Testis (tissue), 2 donors: ENCODE measurements at regions not wholly inside any gene's neighbourhood (a gene's known extent, or its start where the extent isn't known, plus 50 kb on each side); places are given as distances from the start of the nearest gene placed in this dataset.

Experiments
- DNase-seq: peaks from one replicate; pipeline ENCODE4 v3.0.0-alpha.2; 2019
- H3K27ac ChIP-seq, 2 donors: fragments of 200-600 bp; sonication (generic); one replicate each; pipeline ENCODE4 v1.5.1; 2019
- H3K27me3 ChIP-seq: fragments of 200-600 bp; sonication (generic); one replicate; pipeline ENCODE4 v1.5.1; 2019
- H3K36me3 ChIP-seq: fragments of 200-600 bp; sonication (generic); one replicate; pipeline ENCODE4 v1.5.1; 2017; ENCODE audit warnings: low read depth; ENCODE audit errors: missing control alignments
- H3K4me1 ChIP-seq: fragments of 200-600 bp; sonication (generic); one replicate; pipeline ENCODE4 v1.5.1; 2019
- H3K4me3 ChIP-seq, 2 donors: fragments of 200-600 bp; sonication (generic); one replicate each; pipeline ENCODE4 v1.5.1; 2017 to 2019
- H3K9me3 ChIP-seq: fragments of 200-600 bp; sonication (generic); one replicate; pipeline ENCODE4 v1.5.1; 2017
- POLR2A ChIP-seq: fragments of 450-650 bp; IDR thresholded peaks from one replicate; pipeline ENCODE4 v1.6.1; 2017; ENCODE audit warnings: antibody characterized with exemption, mild to moderate bottlenecking, moderate library complexity
- WGBS, 2 donors: methylation state at CpG; one replicate each; pipeline ENCODE4 v1.1.5; 2018; 5-methylcytosine and 5-hydroxymethylcytosine counted together
- intact Hi-C: fragments of 100-400 bp; cut with DNase I; formaldehyde crosslinking; loops from one replicate; pipeline ENCODE4 v1.15.1; 2023; ENCODE audit warnings: low total_unique reads
- TF ChIP-seq, protein P1 (sequence below), 3 experiments: fragments of 450-650 bp in 2 of 3; fragments of 200-600 bp in 1 of 3; sonication (generic) in 1 of 3; IDR thresholded peaks; one replicate each; pipeline ENCODE4 v1.5.1; 2016 to 2019; ENCODE audit warnings: antibody characterized with exemption in 3 of 3, mild to moderate bottlenecking in 2 of 3, moderate library complexity in 1 of 3

GRCh38 chr9:14027116-14027800 is 286.7 kb downstream of the NFIB start:
- intact Hi-C loops, result no loop called here
- H3K4me3 ChIP-seq, result no peak overlapping the region
- no peak for TF ChIP-seq POLR2A
- TF ChIP-seq, protein P1, sequence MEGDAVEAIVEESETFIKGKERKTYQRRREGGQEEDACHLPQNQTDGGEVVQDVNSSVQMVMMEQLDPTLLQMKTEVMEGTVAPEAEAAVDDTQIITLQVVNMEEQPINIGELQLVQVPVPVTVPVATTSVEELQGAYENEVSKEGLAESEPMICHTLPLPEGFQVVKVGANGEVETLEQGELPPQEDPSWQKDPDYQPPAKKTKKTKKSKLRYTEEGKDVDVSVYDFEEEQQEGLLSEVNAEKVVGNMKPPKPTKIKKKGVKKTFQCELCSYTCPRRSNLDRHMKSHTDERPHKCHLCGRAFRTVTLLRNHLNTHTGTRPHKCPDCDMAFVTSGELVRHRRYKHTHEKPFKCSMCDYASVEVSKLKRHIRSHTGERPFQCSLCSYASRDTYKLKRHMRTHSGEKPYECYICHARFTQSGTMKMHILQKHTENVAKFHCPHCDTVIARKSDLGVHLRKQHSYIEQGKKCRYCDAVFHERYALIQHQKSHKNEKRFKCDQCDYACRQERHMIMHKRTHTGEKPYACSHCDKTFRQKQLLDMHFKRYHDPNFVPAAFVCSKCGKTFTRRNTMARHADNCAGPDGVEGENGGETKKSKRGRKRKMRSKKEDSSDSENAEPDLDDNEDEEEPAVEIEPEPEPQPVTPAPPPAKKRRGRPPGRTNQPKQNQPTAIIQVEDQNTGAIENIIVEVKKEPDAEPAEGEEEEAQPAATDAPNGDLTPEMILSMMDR (IDR thresholded peaks at IDR 0.05), result no peak
- WGBS, 2 donors, result 47 to 53% methylated on average over 4 of the region's 4 CpGs
- no peaks in the 10 kb centered on the region for H3K9me3 ChIP-seq
- no peak overlapping the region for H3K27ac ChIP-seq
- no peaks in the 10 kb centered on the region for H3K27me3 ChIP-seq
- H3K36me3 ChIP-seq, result no peaks in the 10 kb centered on the region
- H3K4me1 ChIP-seq, result peaks cover 5% of the 10 kb centered on the region
- no peak for DNase-seq

GRCh38 chr9:14025741-14026140 is 288.2 kb downstream of the NFIB start:
- TF ChIP-seq POLR2A, result no peak
- TF ChIP-seq, protein P1 (IDR thresholded peaks at IDR 0.05), result no peak
- DNase-seq, result no peak
- no peak overlapping the region for H3K4me3 ChIP-seq
- 43 to 47% methylated on average over 2 of the region's 2 CpGs for WGBS, 2 donors
- no peaks in the 10 kb centered on the region for H3K4me1 ChIP-seq
- H3K9me3 ChIP-seq, result no peaks in the 10 kb centered on the region
- no peak overlapping the region for H3K27ac ChIP-seq
- no peaks in the 10 kb centered on the region for H3K27me3 ChIP-seq
- no peaks in the 10 kb centered on the region for H3K36me3 ChIP-seq
- intact Hi-C loops, result no loop called here

GRCh38 chr9:14023285-14023684 is 290.7 kb downstream of the NFIB start:
- Histone ChIP-seq H3K36me3 (no peaks in the 10 kb centered on the region), H3K27me3 (no peaks in the 10 kb centered on the region), H3K9me3 (no peaks in the 10 kb centered on the region), H3K4me1 (no peaks in the 10 kb centered on the region), H3K4me3 (no peak overlapping the region), H3K27ac (no peak overlapping the region)
- intact Hi-C loops, result no loop called here
- 96% methylated on average over 1 of the region's 1 CpG for WGBS, 2 donors
- DNase-seq, result no peak
- TF ChIP-seq, protein P1 (IDR thresholded peaks at IDR 0.05), result no peak
- no peak for TF ChIP-seq POLR2A

DNA sequence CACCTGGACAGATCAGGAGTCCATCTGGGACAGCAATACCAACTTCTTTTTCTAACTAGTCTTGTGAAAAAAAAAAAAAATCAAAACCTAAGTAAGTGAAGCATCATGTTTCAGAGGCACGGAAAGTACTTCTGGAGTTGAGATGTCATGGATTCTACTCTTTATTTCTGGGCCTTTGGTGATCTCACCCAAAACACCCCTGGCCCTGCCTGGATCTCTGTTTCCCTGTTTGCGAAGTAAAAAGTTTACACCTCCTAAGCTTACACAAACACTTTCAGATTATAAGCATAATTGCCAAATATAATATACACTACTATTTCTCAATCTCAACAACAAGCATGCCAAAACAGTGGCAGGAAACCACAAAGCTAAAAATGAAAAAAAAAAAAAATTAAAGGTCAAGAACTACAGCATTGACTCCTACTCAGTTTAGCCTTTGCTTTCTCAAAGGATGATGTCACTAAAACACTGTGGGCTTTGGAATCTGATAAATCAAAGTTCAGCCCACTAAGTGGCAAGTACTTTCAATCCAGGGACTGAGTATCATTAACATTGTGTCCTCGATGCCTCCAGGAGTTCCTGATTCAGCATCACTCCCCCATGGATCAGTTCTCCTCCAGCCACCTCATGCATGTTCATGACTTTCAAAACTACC is 291.9 kb downstream of the NFIB start:
- intact Hi-C loops, result no loop called here
- H3K27ac ChIP-seq, result no peak overlapping the region
- no peaks in the 10 kb centered on the region for H3K4me1 ChIP-seq
- no peak for DNase-seq
- no peaks in the 10 kb centered on the region for H3K27me3 ChIP-seq
- WGBS, 2 donors, result 60 to 73% methylated on average over 3 of the region's 3 CpGs
- no peaks in the 10 kb centered on the region for H3K9me3 ChIP-seq
- no peak for TF ChIP-seq POLR2A
- TF ChIP-seq, protein P1 (IDR thresholded peaks at IDR 0.05), result no peak
- no peak overlapping the region for H3K4me3 ChIP-seq
- no peaks in the 10 kb centered on the region for H3K36me3 ChIP-seq

GRCh38 chr9:14018081-14018480 is 295.9 kb downstream of the NFIB start:
- no peak for DNase-seq
- 35 to 51% methylated on average over 2 of the region's 2 CpGs for WGBS, 2 donors
- intact Hi-C loops, result no loop called here

More at GRCh38 chr9:14018081-14018480, 295.9 kb downstream of the NFIB start:
- H3K27me3 ChIP-seq, result no peaks in the 10 kb centered on the region
- no peak for TF ChIP-seq POLR2A
- TF ChIP-seq, protein P1 (IDR thresholded peaks at IDR 0.05), result no peak
- no peaks in the 10 kb centered on the region for H3K4me1 ChIP-seq
- no peak overlapping the region for H3K4me3 ChIP-seq
- no peaks in the 10 kb centered on the region for H3K36me3 ChIP-seq
- no peak overlapping the region for H3K27ac ChIP-seq
- H3K9me3 ChIP-seq, result no peaks in the 10 kb centered on the region
